ENCODE measurements at regions not wholly inside any gene's neighbourhood (a gene's known extent, or its start where the extent isn't known, plus 50 kb on each side); places are given as distances from the start of the nearest gene placed in this dataset.

DNA sequence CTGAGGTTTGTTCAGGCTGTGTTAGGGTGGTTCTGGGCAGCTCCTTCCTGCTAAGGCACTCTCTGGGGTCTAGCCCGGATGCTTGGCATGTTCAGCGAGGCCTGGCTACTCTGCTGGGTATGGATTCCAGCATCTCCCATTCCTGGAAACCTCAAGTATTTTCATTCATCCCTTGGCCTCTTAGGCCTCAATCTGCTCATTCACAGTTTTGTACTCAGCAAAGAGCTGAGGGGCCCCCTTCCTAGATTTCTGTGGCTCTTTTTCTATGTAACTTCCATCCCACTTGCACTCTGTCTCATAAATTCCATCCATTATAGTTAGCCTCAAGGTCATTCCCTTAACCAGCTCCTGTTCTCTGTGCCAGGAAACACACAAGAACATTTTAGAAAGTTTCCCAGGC, 798.8 kb upstream of the HS6ST1 start:
- no peak for DNase-seq

DNA sequence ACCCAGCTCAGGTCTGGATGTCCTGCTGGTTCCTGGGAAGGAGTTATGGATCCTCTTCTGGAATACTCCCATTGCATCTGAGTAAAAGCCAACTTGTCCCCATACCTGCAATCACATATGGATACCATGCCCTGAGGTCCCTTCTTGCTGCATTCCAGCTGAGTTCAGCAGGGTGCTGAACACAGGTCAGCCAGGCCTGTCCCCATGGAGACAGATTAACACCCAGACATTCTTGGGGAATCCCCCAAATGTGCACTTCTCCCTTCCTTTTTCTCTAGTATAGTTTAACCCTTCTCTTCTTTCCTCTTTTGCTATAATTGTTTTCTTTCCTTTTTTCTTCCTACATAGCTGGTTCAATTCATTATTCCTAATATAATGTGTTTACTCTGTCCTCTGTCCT, 799.6 kb upstream of the HS6ST1 start:
- DNase-seq: no peak

- peak; percentile 90 for DNase-seq
These were observed 810.4 kb upstream of the HS6ST1 start for GRCh38 chr2:129129087-129129486.

DNA sequence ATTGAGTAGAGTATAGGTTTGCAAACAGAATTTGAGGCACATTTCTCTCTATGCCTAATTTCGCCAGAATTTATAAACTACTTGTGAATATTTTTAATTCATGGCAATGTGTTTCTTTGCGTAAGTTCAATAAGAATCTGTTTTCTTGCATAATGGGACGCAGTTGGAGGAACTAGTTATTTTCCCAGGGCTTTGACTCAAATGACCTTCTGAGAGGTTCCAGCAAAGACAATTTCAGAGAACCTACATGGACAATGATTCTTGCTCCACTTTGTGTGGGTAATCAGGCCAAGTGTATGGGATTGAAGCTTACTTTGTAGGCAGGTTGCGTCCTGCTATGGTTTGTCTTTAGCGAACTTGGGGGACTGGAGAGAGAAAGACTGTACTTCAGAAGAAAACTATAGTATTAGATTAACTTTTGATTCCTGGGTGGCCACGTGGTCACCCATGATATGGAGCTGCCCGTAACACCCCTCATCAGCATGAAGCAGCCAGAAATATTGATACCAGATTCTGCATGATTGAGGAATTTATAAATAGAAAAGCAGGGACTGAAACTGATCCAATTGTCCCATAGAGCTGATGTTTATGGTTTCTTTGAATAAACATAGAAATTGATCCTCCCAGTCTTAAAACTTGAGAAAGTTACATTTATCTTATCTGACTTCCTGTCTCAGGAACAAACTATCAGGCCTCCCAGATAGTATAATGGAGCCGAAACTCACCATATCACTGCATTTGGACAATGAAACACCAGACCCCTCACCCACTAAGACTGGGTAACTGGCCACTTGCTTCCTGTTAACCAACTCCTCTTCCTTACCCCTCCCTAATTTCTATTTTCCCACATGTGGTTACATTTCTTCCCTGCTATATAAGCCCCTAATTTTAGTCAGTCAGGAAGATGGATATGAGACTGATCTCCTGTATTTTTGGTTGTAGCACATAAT, 815.3 kb upstream of the HS6ST1 start:
- no peak for DNase-seq

DNA sequence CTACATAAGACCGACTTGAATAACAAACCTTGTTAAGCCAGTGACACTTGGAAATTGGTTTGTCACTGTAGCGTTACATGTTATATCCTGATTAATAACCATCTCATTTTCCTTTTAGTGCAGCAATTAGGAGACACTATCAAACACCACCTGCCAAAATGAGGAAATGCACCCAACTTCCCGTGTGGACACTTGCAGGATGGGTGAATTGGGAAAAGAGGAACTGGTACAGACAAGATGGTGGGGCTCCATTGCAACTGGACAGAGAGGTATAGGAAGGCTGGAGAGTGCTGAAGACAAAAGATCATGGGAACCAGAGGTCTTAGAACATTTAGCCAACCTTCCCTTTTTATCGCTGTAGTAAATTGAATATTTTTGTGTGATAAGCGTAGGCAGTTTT, 816.3 kb upstream of the HS6ST1 start:
- no peak for DNase-seq

GRCh38 chr2:129139380-129139779, 820.7 kb upstream of the HS6ST1 start:
- no peak for DNase-seq

GRCh38 chr2:129142465-129142864, 823.8 kb upstream of the HS6ST1 start:
- DNase-seq: no peak

- no peak for DNase-seq
These were observed 825.6 kb upstream of the HS6ST1 start for GRCh38 chr2:129144082-129144791.

DNA sequence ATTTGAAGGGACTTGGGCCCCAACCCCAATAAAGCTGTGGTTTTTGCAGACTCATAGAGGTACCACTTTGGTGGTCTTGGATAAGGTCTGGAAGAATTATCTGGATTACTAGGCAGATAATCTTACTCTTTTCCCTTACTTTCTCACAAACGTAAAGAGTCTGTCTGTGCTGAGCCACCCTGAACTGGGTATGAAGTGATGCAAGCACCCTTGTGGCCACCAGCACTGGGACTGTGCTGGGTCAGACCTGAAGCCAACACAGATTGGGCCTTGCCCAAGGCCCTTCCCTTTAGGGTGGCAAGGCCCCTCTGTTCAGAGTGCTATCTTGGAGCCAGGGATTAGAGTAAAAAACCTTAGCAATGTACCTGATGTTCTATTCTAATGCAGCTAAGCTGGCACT, 827.0 kb upstream of the RAB6C start:
- DNase-seq: no peak

- no peak for DNase-seq
These were observed 818.6 kb upstream of the RAB6C start for GRCh38 chr2:129160879-129161278.

DNA sequence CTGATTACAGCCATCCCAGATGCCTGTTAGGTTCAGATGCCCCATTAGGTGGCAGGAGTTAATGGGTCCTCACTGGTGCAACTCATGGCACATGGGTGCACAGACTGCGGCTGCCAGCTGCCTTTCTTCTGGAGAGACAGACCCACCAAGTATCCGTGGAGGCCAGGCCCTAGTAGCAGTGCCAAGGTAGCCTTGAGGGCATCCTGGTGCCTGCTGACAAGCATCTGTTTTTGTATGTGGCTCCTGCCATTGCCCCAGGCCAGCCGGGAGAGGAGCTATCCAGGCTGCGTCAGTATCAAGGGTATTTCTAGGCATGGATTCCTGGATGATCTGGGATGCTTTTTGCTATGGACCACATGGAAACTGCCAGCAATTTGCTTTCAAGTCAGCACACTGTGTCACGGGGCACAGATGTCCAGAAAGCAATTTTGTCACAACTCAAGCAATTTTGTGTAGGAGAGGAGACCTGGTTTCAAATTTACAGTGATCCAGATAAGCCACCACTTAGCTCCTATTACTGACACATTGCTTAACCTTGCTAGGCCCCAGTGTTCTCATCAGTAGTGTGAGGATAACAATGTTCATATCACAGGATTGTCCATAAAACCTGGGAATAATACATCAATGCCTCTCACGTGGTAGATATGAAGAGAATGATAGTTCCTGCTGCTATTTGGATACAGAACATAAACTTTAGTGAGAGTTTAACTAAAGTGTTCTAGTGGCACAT, 815.1 kb upstream of the RAB6C start:
- DNase-seq: no peak

DNA sequence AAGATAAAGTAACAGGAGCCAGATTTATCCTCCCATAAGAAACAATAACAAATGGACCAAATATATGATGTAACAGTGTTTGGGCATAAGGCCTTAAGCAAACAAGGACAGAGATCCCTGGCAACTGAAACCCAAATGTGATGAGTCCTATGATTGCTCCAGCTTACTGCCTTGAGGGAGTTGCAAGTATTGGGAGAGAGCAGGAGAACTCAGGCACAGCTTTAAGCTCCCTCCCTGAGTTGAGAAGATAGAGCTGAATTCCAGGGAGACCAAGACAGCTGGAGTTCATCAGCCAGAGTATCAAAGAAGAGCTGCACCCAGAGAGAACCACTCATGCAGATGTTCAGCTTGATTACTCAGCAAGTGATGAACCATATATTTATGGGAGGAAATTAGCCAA, 814.5 kb upstream of the RAB6C start:
- DNase-seq: no peak

- no peak for DNase-seq
These were observed 812.0 kb upstream of the RAB6C start for GRCh38 chr2:129167456-129167855.

- no peak for DNase-seq
These were observed 808.9 kb upstream of the RAB6C start for GRCh38 chr2:129170570-129170969.

DNA sequence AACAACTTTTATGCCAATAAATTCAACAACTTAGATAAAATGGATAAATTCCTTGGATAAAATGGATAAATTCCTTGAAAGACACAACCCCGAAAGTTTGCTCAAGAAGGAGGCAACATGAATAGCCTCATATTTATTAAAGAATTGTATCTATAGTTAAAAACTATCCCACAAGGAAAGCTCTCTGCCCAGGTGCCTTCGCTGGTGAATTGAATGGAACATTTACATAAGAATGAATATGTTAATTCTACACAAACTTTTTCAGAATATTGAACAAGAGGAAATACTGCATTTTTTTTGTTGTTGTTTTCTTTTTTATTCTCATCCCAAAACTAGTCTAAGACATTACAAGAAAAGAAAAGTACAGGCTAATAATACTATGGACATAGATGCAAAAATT, 805.3 kb upstream of the RAB6C start:
- DNase-seq: no peak

- no peak for DNase-seq
These were observed 804.4 kb upstream of the RAB6C start for GRCh38 chr2:129175051-129175450.

GRCh38 chr2:129176375-129176774, 803.1 kb upstream of the RAB6C start:
- DNase-seq: no peak

GRCh38 chr2:129178356-129178755, 801.1 kb upstream of the RAB6C start:
- no peak for DNase-seq

DNA sequence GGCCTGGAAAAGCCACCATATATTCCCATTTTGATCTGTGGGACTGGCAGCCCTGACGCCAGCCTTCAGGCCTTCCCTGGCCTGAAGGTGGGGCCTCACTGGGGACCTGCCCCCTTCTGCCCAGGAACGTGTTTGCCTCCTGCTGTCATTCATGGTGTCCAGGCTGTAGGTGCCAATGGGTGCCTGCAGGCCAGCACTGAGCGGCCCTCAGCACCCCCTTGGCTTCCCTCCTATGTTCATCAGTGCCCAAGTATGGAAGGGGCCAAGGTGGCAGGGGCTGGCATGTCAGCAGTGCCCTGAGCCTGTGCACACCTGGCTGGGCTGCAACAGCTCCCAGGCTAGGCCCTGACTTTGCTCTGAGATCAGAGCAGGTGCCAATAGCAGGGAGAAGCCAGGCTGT, 800.3 kb upstream of the RAB6C start:
- DNase-seq: no peak

GRCh38 chr2:129180124-129180716, 799.2 kb upstream of the RAB6C start:
- no peak for DNase-seq

GRCh38 chr2:129181433-129181832, 798.0 kb upstream of the RAB6C start:
- no peak for DNase-seq

DNA sequence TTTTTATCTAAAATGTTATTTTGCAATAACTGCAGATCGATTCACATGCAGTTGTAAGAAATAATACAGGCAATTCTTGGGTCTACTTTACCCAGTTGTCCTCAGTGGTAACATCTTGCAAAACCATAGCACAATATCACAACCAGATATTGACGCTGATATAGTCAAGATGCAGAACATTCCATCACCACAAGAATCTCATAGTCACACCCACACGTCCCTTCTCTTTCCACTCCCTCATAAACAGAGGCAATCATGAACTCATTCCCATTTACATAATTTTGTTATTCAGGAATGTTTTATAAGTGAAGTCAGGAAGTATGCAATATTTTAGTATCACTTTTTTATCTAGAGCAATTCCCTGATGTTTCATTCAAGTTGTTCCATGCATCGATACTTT, 797.5 kb upstream of the RAB6C start:
- no peak for DNase-seq

DNA sequence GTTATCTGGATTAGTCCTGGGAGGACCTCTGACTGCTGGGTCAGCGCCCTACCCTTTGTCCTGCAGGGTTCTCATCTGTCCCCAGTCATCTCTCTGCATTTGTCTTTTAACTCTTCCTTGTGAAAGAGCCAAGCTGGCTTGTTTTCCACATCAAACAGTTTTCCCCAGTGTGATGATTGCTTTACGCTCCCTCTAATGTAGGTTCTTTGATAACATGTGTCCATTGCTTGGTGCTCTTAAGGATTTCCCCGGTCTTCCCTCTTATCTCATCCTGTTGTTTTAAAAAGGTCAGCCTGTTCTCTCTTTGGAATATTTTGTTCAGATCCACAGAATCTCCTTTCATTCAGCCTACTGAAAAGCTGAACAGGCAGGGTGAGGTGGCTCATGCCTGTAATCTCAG, 792.1 kb upstream of the RAB6C start:
- no peak for DNase-seq

All from NCI-H345 (cell line).